HG03280 (cell line): ENCODE measurements at regions not wholly inside any gene's neighbourhood (a gene's known extent, or its start where the extent isn't known, plus 50 kb on each side); places are given as distances from the start of the nearest gene placed in this dataset.

Source experiments
- ATAC-seq: cut with Tn5 transposase; IDR thresholded peaks from one replicate; pipeline ENCODE4 v1.9.1; 2021; ENCODE audit warnings: mild to moderate bottlenecking, moderate library complexity; ENCODE audit not compliant: unreplicated experiment

DNA sequence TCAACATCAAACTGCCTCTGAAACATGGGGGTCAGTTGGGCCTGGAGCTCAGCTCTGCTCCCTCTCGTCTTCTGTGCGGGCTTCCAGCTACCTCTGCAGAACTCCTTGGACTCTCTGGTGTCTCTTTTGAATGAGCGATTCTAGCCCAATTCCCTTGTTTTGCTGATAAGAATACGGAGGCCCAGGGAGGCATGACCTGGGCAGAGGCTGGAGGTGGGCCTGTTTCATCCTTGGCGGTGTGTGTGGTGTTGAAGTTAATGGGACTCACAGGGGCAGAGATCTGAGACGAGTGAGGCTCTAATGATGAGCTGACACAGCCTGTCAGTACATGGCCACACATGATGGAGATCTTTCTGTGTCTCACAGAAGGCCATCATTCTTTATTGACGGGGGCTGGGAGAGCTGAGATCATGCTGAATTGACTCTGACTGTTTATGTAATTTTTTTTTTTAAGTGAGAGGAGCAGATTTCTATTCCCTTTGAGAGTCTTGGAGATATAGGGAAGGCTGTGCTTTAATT, 134.5 kb downstream of the URB2 start:
- no peak for ATAC-seq

DNA sequence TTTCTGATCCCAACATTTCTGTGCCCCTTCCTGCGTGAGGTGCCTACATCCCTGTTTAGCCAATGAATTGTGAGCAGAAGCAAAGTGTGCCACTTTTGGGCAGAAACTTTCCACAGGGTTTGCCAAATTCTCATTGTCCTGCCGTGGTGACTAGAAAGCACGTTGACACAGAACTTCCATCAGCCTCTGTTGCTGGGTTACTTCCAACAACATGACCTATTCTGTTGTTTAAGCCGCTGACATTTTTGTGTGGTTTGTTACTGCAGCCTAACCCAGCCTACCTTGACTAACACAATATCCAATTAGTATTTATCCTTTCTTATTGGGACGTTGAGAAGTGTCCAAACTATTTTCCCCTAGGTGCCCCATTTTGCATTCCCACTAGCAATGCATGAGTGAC, 136.8 kb downstream of the URB2 start:
- no peak for ATAC-seq

DNA sequence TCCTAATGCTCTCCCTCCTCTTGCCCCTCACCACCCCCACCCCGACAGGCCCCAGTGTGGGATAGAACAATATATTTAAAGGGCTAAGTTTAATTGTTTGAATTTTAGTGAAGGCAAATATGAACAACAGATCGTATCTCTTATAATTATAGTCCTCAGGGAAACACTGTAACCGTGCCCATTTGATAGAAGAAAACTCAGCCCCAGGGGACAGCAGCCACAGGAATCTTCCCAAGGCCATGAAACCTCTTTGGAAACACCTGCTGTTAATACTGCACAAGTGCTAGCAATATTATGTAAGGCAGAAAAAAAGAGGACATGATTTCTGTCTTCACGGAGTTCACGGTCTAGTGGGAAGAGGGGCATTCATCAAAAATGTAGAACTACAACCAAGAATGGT, 142.2 kb downstream of the URB2 start:
- ATAC-seq = no peak

- no peak for ATAC-seq
Observed at GRCh38 chr1:229769006-229769405, 143.0 kb downstream of the URB2 start.

GRCh38 chr1:229769809-229770208, 143.8 kb downstream of the URB2 start:
- no peak for ATAC-seq

DNA sequence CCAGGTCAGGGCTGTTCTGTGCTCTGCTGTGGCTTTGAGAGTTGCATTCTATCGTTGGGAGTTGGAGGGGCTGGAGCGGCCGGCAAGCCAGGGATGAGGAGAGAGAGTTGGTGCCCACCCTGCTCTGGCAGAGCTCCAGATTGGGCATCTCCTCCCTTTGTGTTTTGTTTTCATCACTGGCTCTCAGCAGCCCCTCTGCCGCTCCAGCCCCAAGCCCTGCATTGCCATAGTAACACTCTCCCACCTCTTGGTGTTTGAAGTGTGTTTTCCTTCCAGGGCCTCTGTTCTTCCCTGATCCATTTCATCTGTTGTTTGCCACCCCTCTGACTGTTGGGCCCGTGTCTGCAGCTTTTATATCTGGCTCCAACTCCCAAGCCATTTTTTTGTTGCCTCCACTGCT, 152.7 kb downstream of the URB2 start:
- ATAC-seq = no peak

- ATAC-seq = no peak
Observed at GRCh38 chr1:229781453-229781852, 155.4 kb downstream of the URB2 start.

DNA sequence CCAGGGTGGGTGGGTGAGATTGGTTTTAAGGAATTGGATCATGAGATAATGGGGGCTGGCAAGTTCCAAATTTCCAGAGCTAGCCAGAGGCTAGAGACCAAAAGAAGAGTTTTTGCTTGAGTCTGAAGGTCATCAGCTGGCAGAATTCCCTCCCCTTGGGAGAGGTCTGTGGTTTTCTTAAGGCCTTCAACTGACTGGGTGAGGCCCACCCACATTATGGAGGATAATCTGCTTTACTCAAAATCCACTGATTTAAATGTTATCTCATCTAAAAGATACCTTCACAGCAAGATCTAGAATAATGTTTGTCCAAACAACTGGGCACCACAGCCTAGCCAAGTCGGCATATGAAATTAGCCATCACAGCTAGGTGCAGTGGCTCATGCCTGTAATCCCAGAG, 156.4 kb downstream of the URB2 start:
- no peak for ATAC-seq

DNA sequence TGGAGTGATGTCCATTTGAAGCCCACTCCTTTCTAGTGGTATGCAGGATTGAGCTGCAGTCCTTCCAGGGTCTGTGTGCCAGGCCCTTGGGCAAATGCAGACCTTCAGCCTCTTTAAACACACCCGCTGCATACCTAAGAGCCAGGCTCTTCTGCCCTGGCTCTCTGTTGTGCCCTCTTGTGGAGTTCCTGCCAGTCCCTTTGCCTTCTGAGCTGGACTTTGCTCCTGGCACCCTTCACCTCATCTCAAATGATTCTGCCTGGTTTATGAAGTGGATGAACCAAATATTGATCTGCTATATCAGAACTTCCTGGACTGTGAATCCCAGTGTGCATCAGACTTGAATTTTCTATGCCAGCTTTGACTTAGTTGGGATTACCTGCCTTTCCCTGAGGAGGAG, 158.8 kb downstream of the URB2 start:
- no peak for ATAC-seq

DNA sequence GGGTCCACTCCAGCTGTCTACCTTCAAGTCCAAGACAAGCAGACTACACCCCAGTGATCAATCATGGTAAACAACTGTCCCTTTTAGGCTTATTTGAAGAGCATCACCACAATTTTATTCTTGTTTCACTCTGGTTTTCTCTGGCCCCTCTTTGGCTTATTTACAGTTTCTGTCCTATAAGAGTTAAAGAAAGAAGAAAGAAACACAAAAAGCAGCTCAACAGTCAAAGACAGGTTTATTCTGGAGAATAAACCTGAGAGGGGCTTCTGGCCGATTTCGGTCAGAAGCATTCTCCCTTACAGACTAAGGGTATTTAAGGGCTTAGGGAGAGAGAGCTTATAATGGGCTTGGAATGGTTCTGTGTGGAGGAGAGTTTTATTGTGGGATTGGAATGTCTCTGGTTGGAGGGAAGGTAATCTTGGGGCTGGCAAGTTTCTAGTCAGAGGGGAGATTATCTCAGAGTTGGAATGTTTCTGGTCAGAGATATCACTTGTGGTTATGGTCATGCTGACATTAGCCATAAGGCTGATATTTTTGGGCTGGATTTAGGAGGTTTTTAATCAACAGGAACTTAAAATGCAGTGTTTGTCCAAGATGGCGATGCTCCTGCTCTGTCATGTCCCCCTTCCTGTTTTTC, 161.0 kb downstream of the URB2 start:
- ATAC-seq = no peak

GRCh38 chr1:229788004-229788403, 162.0 kb downstream of the URB2 start:
- no peak for ATAC-seq

DNA sequence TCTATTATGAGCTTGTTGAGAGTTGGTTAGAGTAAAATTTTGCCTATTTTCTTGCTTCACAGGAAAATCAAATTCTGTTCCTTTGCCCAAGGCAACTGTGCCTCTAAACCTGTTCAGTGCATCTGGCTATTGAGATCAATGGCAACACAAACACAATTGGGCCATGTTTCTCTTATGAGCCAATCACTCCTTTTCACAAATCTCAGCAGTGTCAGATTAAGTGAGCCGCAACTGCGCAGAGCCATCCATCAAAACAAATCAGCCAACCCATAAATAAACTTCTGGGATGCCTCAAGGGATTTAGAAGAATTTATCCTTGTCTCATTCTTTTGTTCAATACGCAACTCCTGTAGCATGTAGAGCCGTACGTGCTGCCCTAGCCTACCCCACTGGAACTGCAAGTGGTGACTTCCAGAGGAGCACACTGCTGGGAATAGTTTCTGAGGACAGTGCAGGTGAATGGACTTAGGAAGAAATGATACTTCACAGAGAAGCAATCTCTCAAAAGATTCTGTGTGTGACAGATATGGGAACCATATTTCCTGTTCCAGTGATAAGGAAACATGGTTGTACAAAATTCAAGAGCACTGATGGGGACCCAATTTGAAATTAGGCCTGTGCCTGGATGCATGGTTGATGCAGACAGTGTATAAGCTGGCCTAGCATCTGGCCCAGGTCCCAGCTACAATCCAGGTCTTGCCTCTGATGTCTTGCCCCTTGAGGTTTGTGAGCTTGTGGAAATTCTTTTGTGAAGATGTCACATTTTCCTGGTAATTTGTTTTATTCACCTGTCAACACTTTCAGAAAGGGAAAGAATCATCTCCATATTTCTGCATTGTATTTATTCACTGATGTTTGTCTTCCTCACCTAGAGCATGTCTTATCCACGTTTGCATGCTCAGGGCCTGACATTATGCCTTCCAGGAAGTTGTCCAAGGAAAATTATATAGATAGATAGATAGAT, 166.2 kb downstream of the URB2 start:
- no peak for ATAC-seq

DNA sequence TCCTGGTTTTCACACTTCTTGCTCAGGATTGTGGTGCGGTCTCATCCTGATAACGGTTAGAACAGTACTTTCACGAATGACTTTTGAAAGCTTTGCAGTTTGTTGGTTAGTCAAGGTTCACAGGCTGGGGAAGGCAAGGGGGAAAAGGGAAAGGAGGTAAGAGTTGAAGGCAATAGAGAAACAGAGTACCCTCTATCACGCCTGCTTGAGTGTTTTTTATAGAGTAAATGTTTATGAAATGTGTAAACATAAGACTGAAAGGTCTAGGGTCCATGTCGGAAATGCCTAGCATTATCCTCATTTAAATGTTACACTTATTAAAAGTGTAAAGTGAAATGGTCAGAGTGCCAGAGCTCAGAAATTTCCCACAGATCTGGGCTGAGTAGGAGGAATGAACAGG, 167.4 kb downstream of the URB2 start:
- ATAC-seq = no peak

GRCh38 chr1:229798558-229798957, 172.5 kb downstream of the URB2 start:
- no peak for ATAC-seq

DNA sequence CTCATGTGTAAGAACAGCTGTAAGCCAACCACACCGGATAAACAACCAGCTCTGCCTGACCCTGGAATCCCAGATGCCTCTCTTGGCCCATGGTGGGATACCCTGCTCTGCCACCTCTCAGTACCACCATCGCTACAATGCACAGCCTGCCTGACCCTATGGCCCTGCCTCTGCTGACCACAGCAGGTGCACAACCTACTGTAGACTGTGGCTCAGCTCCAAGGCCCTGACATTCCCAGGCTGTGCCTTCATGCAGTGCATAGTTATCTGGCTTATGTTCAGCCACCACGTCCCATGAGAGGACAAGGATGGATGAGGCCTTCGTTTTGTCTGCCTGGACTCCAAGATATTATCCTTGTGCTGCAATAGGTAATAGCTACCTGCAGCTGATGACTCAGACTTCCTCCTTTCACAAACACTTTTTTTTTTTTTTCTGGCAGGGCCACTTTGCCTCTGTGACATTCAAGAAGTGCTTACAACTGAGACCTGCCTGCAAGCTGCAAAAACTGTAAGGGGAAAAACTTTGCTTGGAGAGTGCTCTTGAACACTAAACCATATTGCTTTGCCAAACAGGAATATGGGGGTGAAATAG, 177.7 kb downstream of the URB2 start:
- no peak for ATAC-seq

GRCh38 chr1:229808272-229808671, 182.2 kb downstream of the URB2 start:
- no peak for ATAC-seq

DNA sequence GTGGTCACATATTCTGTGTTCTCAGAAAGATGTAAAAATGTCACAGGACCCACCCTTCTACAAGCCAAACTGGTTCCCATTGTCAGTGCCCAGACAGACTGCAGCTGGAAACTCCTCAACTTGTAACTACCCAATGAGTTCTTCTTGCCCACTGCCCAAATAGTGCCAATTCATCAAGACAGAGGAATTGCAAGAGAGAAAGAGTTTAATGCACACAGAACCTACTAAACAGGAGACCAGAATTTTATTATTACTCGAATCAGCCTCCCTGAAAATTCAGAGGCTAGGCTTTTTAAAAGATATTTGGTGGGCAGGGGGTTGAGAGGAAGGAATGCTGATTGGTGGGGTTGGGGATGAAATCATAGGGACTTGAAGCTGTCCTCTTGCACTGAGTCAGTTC, 184.1 kb downstream of the URB2 start:
- no peak for ATAC-seq

GRCh38 chr1:229810961-229811360, 184.9 kb downstream of the URB2 start:
- no peak for ATAC-seq

DNA sequence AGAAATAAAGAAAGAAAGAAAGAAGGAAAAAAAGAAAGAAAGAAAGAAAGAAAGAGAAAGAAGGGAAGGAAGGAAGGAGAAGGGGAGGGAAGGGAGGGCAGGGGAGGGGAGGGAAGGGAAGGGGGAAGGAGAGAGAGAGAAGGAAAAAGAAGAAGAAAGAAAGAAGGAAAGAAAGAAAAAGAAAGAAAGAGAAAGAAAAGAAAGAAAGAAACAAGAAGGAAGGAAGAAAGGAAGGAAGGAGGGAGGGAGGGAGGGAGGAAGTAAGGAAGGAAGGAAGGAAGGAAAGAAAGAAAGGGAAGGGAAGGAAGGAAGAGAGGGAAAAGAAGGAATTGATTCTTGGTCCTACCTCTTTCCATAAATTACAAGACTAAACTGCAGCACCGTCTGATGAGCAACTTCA, 186.1 kb downstream of the URB2 start:
- ATAC-seq = no peak

DNA sequence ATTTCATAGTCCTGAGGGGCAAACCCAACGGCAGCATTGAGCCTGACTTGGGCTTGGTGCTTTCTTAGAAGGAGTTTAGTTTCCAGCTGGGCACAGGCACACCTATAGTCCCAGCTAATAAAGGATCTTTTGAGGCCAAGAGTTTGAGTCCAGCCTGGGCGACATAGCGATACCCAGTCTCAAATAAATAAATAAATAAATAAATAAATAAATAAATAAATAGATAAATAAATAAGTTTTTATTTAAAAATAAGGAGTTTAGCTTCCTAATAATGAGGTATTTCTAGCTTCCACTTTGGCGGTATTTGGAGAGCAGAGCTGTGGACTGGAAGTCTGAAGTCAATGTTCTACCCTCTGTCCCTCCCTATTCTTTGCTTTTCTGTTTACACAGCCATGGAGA, 186.6 kb downstream of the URB2 start:
- no peak for ATAC-seq

DNA sequence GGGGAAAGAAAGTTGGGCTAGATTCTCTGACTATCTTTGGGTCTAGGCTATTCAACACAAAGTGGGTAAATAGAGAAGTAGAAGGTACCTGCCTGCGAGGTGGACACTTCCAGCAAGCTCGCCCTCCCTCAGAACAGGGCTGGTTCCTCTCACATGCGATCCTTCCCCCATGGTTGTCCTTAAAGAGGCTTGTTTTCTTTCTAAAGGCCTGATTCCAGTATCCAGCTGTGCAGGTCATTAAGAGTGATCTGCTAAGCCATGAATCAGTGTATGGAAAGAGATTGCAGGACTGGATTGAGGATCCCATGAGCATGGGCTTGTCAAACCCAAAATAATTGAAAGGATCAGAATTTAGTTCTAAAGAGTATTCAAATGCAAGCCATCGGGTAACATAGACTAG, 189.0 kb downstream of the URB2 start:
- no peak for ATAC-seq

- no peak for ATAC-seq
Observed at GRCh38 chr1:229815961-229816360, 189.9 kb downstream of the URB2 start.
